Tibial artery (tissue), 4 donors: ENCODE measurements at regions not wholly inside any gene's neighbourhood (a gene's known extent, or its start where the extent isn't known, plus 50 kb on each side); places are given as distances from the start of the nearest gene placed in this dataset.
A peak's percentile ranks its signal among the peaks of the same experiment; 100 is the strongest.

Source experiments
- DNase-seq, 2 donors: peaks; one replicate each; pipeline ENCODE4 v3.0.0-alpha.2; 2019
- H3K27ac ChIP-seq, 2 donors: fragments of 200-600 bp; sonication (generic) in 1 of 2; 1 replicate in 1 of 2; 2 replicates in 1 of 2; pipeline ENCODE4 v1.5.1; 2018 to 2019; ENCODE audit warnings: mild to moderate bottlenecking in 1 of 2
- H3K27me3 ChIP-seq, 2 donors: fragments of 200-600 bp; sonication (generic) in 1 of 2; one replicate each; pipeline versions ENCODE4 v1.5.1 to v1.6.0; 2016 to 2019
- H3K36me3 ChIP-seq, 3 donors: fragments of 200-600 bp; sonication (generic) in 2 of 3; one replicate each; pipeline ENCODE4 v1.5.1; 2016 to 2019; ENCODE audit warnings: mild to moderate bottlenecking in 2 of 3
- H3K4me1 ChIP-seq, 4 donors: fragments of 200-600 bp; sonication (generic) in 2 of 4; 1 replicate in 3 of 4; 2 replicates in 1 of 4; pipeline ENCODE4 v1.5.1; 2016 to 2019
- H3K4me3 ChIP-seq, 2 donors: fragments of 200-600 bp; sonication (generic) in 1 of 2; 1 replicate in 1 of 2; 2 replicates in 1 of 2; pipeline ENCODE4 v1.5.1; 2018 to 2019; ENCODE audit warnings: mild to moderate bottlenecking in 2 of 2
- H3K9me3 ChIP-seq, 3 donors: fragments of 200-600 bp; sonication (generic) in 1 of 3; one replicate each; pipeline ENCODE4 v1.5.1; 2016 to 2019
- intact Hi-C: fragments of 100-400 bp; cut with DNase I; formaldehyde crosslinking; loops from one replicate; pipeline ENCODE4 v1.15.0; 2023; ENCODE audit warnings: low total_unique reads
- TF ChIP-seq, protein P1 (sequence below), 2 experiments: fragments of 200-600 bp in 1 of 2; fragments of 450-650 bp in 1 of 2; IDR thresholded peaks; one replicate each; pipeline ENCODE4 v1.5.1; 2017 to 2019; ENCODE audit warnings: antibody characterized with exemption in 2 of 2, mild to moderate bottlenecking in 1 of 2, moderate library complexity in 1 of 2

GRCh38 chr11:27864611-27865010 is 164.4 kb upstream of the BDNF start:
- H3K4me1 ChIP-seq: peaks cover 0 to 3% (median 0%) of the 10 kb centered on the region in 4 donors
- H3K36me3 ChIP-seq: no peaks in the 10 kb centered on the region
- H3K27me3 ChIP-seq: no peaks in the 10 kb centered on the region
- TF ChIP-seq, protein P1, sequence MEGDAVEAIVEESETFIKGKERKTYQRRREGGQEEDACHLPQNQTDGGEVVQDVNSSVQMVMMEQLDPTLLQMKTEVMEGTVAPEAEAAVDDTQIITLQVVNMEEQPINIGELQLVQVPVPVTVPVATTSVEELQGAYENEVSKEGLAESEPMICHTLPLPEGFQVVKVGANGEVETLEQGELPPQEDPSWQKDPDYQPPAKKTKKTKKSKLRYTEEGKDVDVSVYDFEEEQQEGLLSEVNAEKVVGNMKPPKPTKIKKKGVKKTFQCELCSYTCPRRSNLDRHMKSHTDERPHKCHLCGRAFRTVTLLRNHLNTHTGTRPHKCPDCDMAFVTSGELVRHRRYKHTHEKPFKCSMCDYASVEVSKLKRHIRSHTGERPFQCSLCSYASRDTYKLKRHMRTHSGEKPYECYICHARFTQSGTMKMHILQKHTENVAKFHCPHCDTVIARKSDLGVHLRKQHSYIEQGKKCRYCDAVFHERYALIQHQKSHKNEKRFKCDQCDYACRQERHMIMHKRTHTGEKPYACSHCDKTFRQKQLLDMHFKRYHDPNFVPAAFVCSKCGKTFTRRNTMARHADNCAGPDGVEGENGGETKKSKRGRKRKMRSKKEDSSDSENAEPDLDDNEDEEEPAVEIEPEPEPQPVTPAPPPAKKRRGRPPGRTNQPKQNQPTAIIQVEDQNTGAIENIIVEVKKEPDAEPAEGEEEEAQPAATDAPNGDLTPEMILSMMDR (IDR thresholded peaks at IDR 0.05): no peak
- H3K9me3 ChIP-seq: no peaks in the 10 kb centered on the region
- intact Hi-C loops: no loop called here
- no peak overlapping the region for H3K4me3 ChIP-seq
- DNase-seq: no peak
- no peak overlapping the region for H3K27ac ChIP-seq

DNA sequence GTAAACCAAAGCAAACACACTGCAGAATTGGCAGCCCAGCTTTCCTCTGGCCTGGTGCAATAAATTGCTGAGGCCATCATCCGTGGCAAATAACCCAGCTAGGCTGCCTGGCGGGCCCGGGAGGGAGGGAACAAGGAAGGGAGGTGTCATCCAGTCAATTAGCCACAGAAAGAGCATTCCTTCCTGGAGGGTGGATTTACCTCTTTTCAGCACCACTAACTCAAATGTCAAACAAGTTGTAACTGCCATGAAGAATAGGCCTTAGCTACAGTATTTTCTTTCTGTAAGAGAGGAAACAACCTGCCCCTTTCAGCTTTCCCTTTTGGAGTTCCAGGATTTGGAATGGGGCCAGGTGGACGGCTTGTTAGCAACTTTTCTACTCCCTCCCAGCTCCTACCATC is 163.8 kb upstream of the BDNF start:
- no peak overlapping the region for H3K4me3 ChIP-seq
- TF ChIP-seq, protein P1 (IDR thresholded peaks at IDR 0.05): no peak
- no peaks in the 10 kb centered on the region for H3K27me3 ChIP-seq
- no peak overlapping the region for H3K27ac ChIP-seq
- intact Hi-C loops: no loop called here
- no peaks in the 10 kb centered on the region for H3K9me3 ChIP-seq
- no peak for DNase-seq
- H3K36me3 ChIP-seq: no peaks in the 10 kb centered on the region
- H3K4me1 ChIP-seq: peaks cover 0 to 6% (median 0%) of the 10 kb centered on the region in 4 donors

DNA sequence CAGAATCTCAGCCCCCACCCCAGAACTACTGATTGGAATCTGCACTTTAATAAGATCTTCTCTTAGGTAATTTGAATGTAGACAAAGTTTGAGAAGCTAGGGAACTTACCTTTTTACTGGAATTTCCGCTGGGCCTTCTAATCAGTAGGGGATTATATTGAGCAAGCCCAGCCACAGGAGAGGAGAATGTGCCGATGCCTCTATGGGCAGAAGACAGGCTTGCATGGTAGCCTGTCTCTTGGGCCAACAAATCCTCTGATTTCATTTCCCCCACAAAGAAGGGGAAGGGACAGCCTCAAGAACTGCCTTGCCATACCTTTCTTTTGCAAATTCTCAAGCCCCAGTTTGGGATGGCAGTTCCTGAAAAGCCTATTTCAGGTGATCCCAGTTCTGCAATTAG is 163.4 kb upstream of the BDNF start:
- no peak overlapping the region for H3K4me3 ChIP-seq
- intact Hi-C loops: no loop called here
- TF ChIP-seq, protein P1 (IDR thresholded peaks at IDR 0.05): no peak
- H3K27me3 ChIP-seq: no peaks in the 10 kb centered on the region
- no peaks in the 10 kb centered on the region for H3K36me3 ChIP-seq
- no peaks in the 10 kb centered on the region for H3K9me3 ChIP-seq
- no peak overlapping the region for H3K27ac ChIP-seq
- peaks cover 0 to 6% (median 0%) of the 10 kb centered on the region in 4 donors for H3K4me1 ChIP-seq
- no peak for DNase-seq

DNA sequence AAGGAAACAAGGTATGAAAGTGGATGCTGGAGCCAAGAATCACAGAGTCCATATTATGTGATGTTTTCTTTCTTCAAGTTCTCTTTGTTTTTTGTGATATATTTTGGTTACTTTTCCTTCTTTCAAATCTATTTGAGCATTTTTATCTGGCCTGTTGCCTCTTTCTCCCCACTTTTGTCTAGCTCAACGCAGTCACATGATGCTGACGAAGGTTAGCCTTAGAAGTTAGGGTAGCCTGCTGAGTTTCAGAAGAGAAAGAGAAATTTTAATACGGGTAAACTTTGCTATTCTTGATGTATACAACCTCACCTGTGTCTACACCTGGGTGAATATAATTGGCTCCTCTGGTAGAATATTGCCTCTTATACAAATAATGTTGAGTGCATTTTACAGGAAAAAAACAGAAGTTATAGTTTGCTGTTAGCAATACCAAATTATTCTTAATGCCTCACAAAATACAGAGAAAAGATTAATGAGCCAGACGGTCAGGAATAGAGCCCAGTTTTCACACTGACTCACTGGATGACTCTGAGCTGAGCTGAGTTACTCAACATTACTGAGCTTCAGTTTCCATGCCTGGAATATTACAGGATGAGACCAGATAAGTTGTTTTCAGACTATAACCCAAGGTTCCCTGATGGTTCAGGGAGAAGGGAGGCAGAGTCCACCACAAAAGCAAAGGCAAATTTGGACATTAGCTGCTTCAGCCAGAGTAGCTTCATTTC is 161.6 kb upstream of the BDNF start:
- intact Hi-C loops: no loop called here
- H3K4me3 ChIP-seq: no peak overlapping the region
- TF ChIP-seq, protein P1 (IDR thresholded peaks at IDR 0.05): no peak
- no peak for DNase-seq
- H3K36me3 ChIP-seq: no peaks in the 10 kb centered on the region
- H3K9me3 ChIP-seq: no peaks in the 10 kb centered on the region
- H3K27ac ChIP-seq: peak overlapping the region in 1 of 2 donors; percentile 8
- H3K27me3 ChIP-seq: no peaks in the 10 kb centered on the region
- H3K4me1 ChIP-seq: peaks cover 0 to 6% (median 0%) of the 10 kb centered on the region in 4 donors

- intact Hi-C loops: no loop called here
- TF ChIP-seq, protein P1 (IDR thresholded peaks at IDR 0.05): no peak
- Histone ChIP-seq H3K27ac (no peak overlapping the region), H3K4me3 (no peak overlapping the region), H3K4me1 (peaks cover 0 to 6% (median 0%) of the 10 kb centered on the region in 4 donors), H3K27me3 (no peaks in the 10 kb centered on the region), H3K36me3 (no peaks in the 10 kb centered on the region), H3K9me3 (no peaks in the 10 kb centered on the region)
- no peak for DNase-seq
These were observed 160.6 kb upstream of the BDNF start for GRCh38 chr11:27860811-27861210.
